HCT116 (cell line): ENCODE measurements at regions not wholly inside any gene's neighbourhood (a gene's known extent, or its start where the extent isn't known, plus 50 kb on each side); places are given as distances from the start of the nearest gene placed in this dataset.

ENCODE experiments used
- ATAC-seq: fragments of 200-7000 bp; cut with Tn5 transposase; 2 replicates; pipeline ENCODE4 v1.9.1; 2020; ENCODE audit warnings: mild to moderate bottlenecking, moderate library complexity
- BruUV-seq: library from RNA; stranded (reverse); fragments of 400-500 nt; replicated peaks from 2 replicates; lab custom pipeline; 2021; lab: Mats Ljungman, UMichigan
- CTCF ChIA-PET: fragments of 300-600 bp; sonication (Branson Sonifier 250); formaldehyde crosslinking; loops from one replicate; lab custom pipeline; 2021; ENCODE audit warnings: antibody characterized with exemption; lab: Charles Lee
- POLR2A ChIA-PET: fragments of 300-600, 350-600 bp; sonication (Branson Sonifier 250); formaldehyde crosslinking; loops from one replicate; lab custom pipeline; 2021; ENCODE audit warnings: antibody characterized with exemption; lab: Charles Lee
- RAD21 ChIA-PET, 2 experiments: fragments of 300-600 bp; sonication (Branson Sonifier 250); formaldehyde crosslinking; loops; one replicate each; lab custom pipeline; 2023; ENCODE audit warnings: low total read pairs in 2 of 2; ENCODE audit not compliant: uncharacterized antibody in 2 of 2, unreplicated experiment in 2 of 2, low non-redundant PET in 1 of 2; lab: Charles Lee
- DNase-seq: peaks from one replicate; pipeline ENCODE4 v3.0.0-alpha.2; 2010; ENCODE audit warnings: low read depth, low spot score
- H2AFZ ChIP-seq: fragments of 200-600 bp; shearing (Covaris generic), sonication (generic); 2 replicates; pipeline ENCODE4 v1.6.1; 2017; ENCODE audit warnings: low read depth, mixed run types, mixed read lengths, antibody characterized with exemption, low read length; ENCODE audit not compliant: poor library complexity, severe bottlenecking
- H3K27ac ChIP-seq: 2 replicates; pipeline ENCODE4 v1.5.1; 2012; ENCODE audit warnings: low read depth, low read length
- H3K27me3 ChIP-seq: fragments of 200-600 bp; sonication (generic); 2 replicates; pipeline ENCODE4 v1.6.1; 2016; ENCODE audit warnings: mixed run types, low read length, mixed read lengths; ENCODE audit not compliant: insufficient read depth
- H3K36me3 ChIP-seq, 2 experiments: fragments of 200-500 bp in 1 of 2; fragments of 200-600 bp in 1 of 2; sonication (Bioruptor generic) in 1 of 2; sonication (generic) in 1 of 2; 2 replicates each; pipeline versions ENCODE4 v1.5.1 to v1.6.1; 2014 to 2016; ENCODE audit warnings: low read length in 2 of 2, inconsistent platforms in 1 of 2, mixed read lengths in 1 of 2, mixed run types in 1 of 2; ENCODE audit not compliant: insufficient read depth in 2 of 2, control insufficient read depth in 1 of 2
- H3K4me1 ChIP-seq, 2 experiments: fragments of 200-600 bp in 1 of 2; sonication (generic) in 1 of 2; 2 replicates each; pipeline versions ENCODE4 v1.5.1 to v1.6.1; 2012 to 2017; ENCODE audit warnings: low read length in 2 of 2, inconsistent platforms in 1 of 2, mild to moderate bottlenecking in 1 of 2, mixed read lengths in 1 of 2, mixed run types in 1 of 2, moderate library complexity in 1 of 2; ENCODE audit not compliant: insufficient read depth in 2 of 2, control insufficient read depth in 1 of 2
- H3K4me2 ChIP-seq: fragments of 200-600 bp; sonication (generic); 2 replicates; pipeline ENCODE4 v1.6.1; 2017; ENCODE audit warnings: mixed run types, low read length, mixed read lengths
- H3K4me3 ChIP-seq, 2 experiments: fragments of 200-600 bp in 1 of 2; sonication (generic) in 1 of 2; replicated peaks in 1 of 2; 2 replicates each; pipeline ENCODE4 v1.5.1; 2011 to 2016; ENCODE audit warnings: low read length in 2 of 2, control low read depth in 1 of 2, low read depth in 1 of 2, mild to moderate bottlenecking in 1 of 2, mixed read lengths in 1 of 2, mixed run types in 1 of 2
- H3K79me2 ChIP-seq: fragments of 200-600 bp; sonication (generic); 2 replicates; pipeline ENCODE4 v1.6.1; 2017; ENCODE audit warnings: mild to moderate bottlenecking, mixed run types, low read length, moderate library complexity, mixed read lengths; ENCODE audit not compliant: insufficient read depth
- H3K9ac ChIP-seq: fragments of 200-600 bp; sonication (generic); 2 replicates; pipeline ENCODE4 v1.6.1; 2016; ENCODE audit warnings: low read length, mixed read lengths
- H3K9me2 ChIP-seq: fragments of 200-600 bp; sonication (generic), shearing (Covaris generic); 2 replicates; pipeline ENCODE4 v1.6.1; 2017; ENCODE audit warnings: mixed run types, mild to moderate bottlenecking, moderate library complexity; ENCODE audit not compliant: insufficient read depth
- H3K9me3 ChIP-seq, 2 experiments: fragments of 200-500 bp in 1 of 2; fragments of 200-600 bp in 1 of 2; sonication (Bioruptor generic) in 1 of 2; sonication (generic) in 1 of 2; 2 replicates each; pipeline ENCODE4 v1.6.1; 2014 to 2017; ENCODE audit warnings: low read length in 2 of 2, mixed read lengths in 2 of 2, inconsistent platforms in 1 of 2, low read depth in 1 of 2, mild to moderate bottlenecking in 1 of 2, mixed run types in 1 of 2, moderate library complexity in 1 of 2; ENCODE audit not compliant: control insufficient read depth in 1 of 2, insufficient read depth in 1 of 2
- H4K20me1 ChIP-seq: fragments of 200-600 bp; sonication (generic), shearing (Covaris generic); 2 replicates; pipeline ENCODE4 v1.6.1; 2017; ENCODE audit warnings: mixed run types, mild to moderate bottlenecking, moderate library complexity; ENCODE audit not compliant: insufficient read depth
- CBX3 ChIP-seq: IDR thresholded peaks from 2 replicates; pipeline ENCODE4 v1.6.1; 2012; ENCODE audit warnings: low read depth
- CEBPB ChIP-seq: IDR thresholded peaks from 2 replicates; pipeline ENCODE4 v1.6.1; 2012; ENCODE audit warnings: low read depth
- CTCF ChIP-seq, 3 experiments: fragments of 200-600 bp in 1 of 3; sonication (generic) in 1 of 3; IDR thresholded peaks in 2 of 3; conservative IDR thresholded peaks in 1 of 3; 2 replicates each; pipeline ENCODE4 v1.5.1; 2012 to 2017; ENCODE audit warnings: low read depth in 2 of 3, low read length in 2 of 3, antibody characterized with exemption in 1 of 3, borderline replicate concordance in 1 of 3, control low read depth in 1 of 3, mild to moderate bottlenecking in 1 of 3, mixed read lengths in 1 of 3, mixed run types in 1 of 3, moderate library complexity in 1 of 3; ENCODE audit not compliant: insufficient read depth in 1 of 3
- EGR1 ChIP-seq: IDR thresholded peaks from 2 replicates; pipeline ENCODE4 v1.6.1; 2012; ENCODE audit warnings: low read depth
- ELF1 ChIP-seq: IDR thresholded peaks from 2 replicates; pipeline ENCODE4 v1.6.1; 2012; ENCODE audit warnings: low read depth, borderline replicate concordance
- EZH2 ChIP-seq: fragments of 200-600 bp; sonication (generic); IDR thresholded peaks from 2 replicates; pipeline ENCODE4 v1.6.1; 2017; ENCODE audit warnings: antibody characterized with exemption, mixed run types
- EZH2phosphoT487 ChIP-seq: fragments of 200-600 bp; IDR thresholded peaks from 2 replicates; pipeline ENCODE4 v1.6.1; 2018; ENCODE audit warnings: antibody characterized with exemption, borderline replicate concordance
- FOSL1 ChIP-seq: IDR thresholded peaks from 2 replicates; pipeline ENCODE4 v1.6.1; 2012; ENCODE audit warnings: low read depth
- JUND ChIP-seq: IDR thresholded peaks from 2 replicates; pipeline ENCODE4 v1.6.1; 2012
- MAX ChIP-seq: IDR thresholded peaks from 2 replicates; pipeline ENCODE4 v1.6.1; 2012
- POLR2A ChIP-seq: IDR thresholded peaks from 2 replicates; pipeline ENCODE4 v1.7.0; 2011; ENCODE audit warnings: borderline replicate concordance; ENCODE audit not compliant: insufficient read depth, insufficient read length; ENCODE audit errors: extremely low read depth
- POLR2AphosphoS5 ChIP-seq: IDR thresholded peaks from 2 replicates; pipeline ENCODE4 v1.6.1; 2011; ENCODE audit warnings: mild to moderate bottlenecking, low read depth, low read length, moderate library complexity
- SIN3A ChIP-seq: IDR thresholded peaks from 2 replicates; pipeline ENCODE4 v1.6.1; 2012; ENCODE audit warnings: low read depth
- SRF ChIP-seq: IDR thresholded peaks from 2 replicates; pipeline ENCODE4 v1.6.1; 2012; ENCODE audit warnings: low read depth
- TCF7L2 ChIP-seq: IDR thresholded peaks from 2 replicates; pipeline ENCODE4 v1.7.0; 2011; ENCODE audit warnings: borderline replicate concordance, inconsistent platforms; ENCODE audit not compliant: insufficient read depth, insufficient read length; ENCODE audit errors: extremely low read depth
- YY1 ChIP-seq: IDR thresholded peaks from 2 replicates; pipeline ENCODE4 v1.6.1; 2011; ENCODE audit warnings: low read length, low read depth, moderate library complexity, mild to moderate bottlenecking; ENCODE audit not compliant: insufficient replicate concordance; ENCODE audit errors: extremely low read depth
- ZFX ChIP-seq: fragments of 450-650 bp; IDR thresholded peaks from 2 replicates; pipeline ENCODE4 v1.6.1; 2017
- ZNF274 ChIP-seq: fragments of 200-500 bp; sonication (Bioruptor generic); IDR thresholded peaks from 2 replicates; pipeline ENCODE4 v1.6.1; 2014; ENCODE audit warnings: mild to moderate bottlenecking, low read depth, low read length, inconsistent platforms
- intact Hi-C: fragments of 100-400 bp; cut with micrococcal nuclease; formaldehyde crosslinking; loops from 2 replicates; pipeline ENCODE4 v1.10.0; 2022
- TF ChIP-seq, protein P1 (sequence below): IDR thresholded peaks from 2 replicates; pipeline ENCODE4 v1.6.1; 2011; ENCODE audit warnings: mild to moderate bottlenecking, low read length, moderate library complexity; ENCODE audit not compliant: insufficient replicate concordance; ENCODE audit errors: extremely low read depth

GRCh38 chr18:78611869-78612268 lies 367.7 kb upstream of the SALL3 start:
- Histone ChIP-seq H3K4me1 (no peaks in the 10 kb centered on the region), H3K4me3 (no peak overlapping the region), H3K9ac (no peak overlapping the region), H3K27ac (no peak overlapping the region), H3K9me2 (no peaks in the 10 kb centered on the region), H4K20me1 (no peaks in the 10 kb centered on the region), H3K9me3 (peaks cover 0 to 4% of the 10 kb centered on the region in 2 experiments; a peak in 2 of 4 replicates), H2AFZ (no peak overlapping the region), H3K36me3 (no peaks in the 10 kb centered on the region), H3K4me2 (no peak overlapping the region), H3K27me3 (no peaks in the 10 kb centered on the region), H3K79me2 (no peaks in the 10 kb centered on the region)
- intact Hi-C loops, result no loop called here
- DNase-seq (no peak), ATAC-seq (no peak)
- POLR2A ChIA-PET, result no interaction called here
- TF ChIP-seq EGR1 (no peak), SRF (no peak), ELF1 (no peak), CEBPB (no peak), EZH2 (no peak), YY1 (no peak), MAX (no peak), FOSL1 (no peak), CTCF (IDR thresholded peaks at IDR 0.05 in 2 of 3, conservative IDR thresholded peaks at IDR 0.05 in 1 of 3; ENCODE audit: borderline replicate concordance in 1 of 3, insufficient read depth in 1 of 3, low read depth in 2 of 3, low read length in 2 of 3) (no peak), SIN3A (no peak), POLR2AphosphoS5 (no peak), POLR2A (no peak), JUND (no peak), ZNF274 (no peak), TCF7L2 (no peak), ZFX (no peak), EZH2phosphoT487 (no peak), CBX3 (no peak)
- TF ChIP-seq, protein P1, sequence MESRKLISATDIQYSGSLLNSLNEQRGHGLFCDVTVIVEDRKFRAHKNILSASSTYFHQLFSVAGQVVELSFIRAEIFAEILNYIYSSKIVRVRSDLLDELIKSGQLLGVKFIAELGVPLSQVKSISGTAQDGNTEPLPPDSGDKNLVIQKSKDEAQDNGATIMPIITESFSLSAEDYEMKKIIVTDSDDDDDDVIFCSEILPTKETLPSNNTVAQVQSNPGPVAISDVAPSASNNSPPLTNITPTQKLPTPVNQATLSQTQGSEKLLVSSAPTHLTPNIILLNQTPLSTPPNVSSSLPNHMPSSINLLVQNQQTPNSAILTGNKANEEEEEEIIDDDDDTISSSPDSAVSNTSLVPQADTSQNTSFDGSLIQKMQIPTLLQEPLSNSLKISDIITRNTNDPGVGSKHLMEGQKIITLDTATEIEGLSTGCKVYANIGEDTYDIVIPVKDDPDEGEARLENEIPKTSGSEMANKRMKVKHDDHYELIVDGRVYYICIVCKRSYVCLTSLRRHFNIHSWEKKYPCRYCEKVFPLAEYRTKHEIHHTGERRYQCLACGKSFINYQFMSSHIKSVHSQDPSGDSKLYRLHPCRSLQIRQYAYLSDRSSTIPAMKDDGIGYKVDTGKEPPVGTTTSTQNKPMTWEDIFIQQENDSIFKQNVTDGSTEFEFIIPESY, result no peak
- RAD21 ChIA-PET, result no interaction called here
- CTCF ChIA-PET, result no interaction called here
- no TSS peak for BruUV-seq
